GM20431 (cell line): ENCODE measurements at regions not wholly inside any gene's neighbourhood (a gene's known extent, or its start where the extent isn't known, plus 50 kb on each side); places are given as distances from the start of the nearest gene placed in this dataset.
"Not testable (repeated sequence)": the region's sequence is repeated elsewhere in the genome, so short reads cannot be mapped to it uniquely, and the experiment has no call there.

Source experiments
- in situ Hi-C: fragments of 300-500 bp; cut with MseI, MboI; formaldehyde crosslinking; loops from one replicate; pipeline ENCODE4 v1.15.0; 2020; ENCODE audit warnings: low sequenced_read_pairs; ENCODE audit not compliant: unreplicated experiment

DNA sequence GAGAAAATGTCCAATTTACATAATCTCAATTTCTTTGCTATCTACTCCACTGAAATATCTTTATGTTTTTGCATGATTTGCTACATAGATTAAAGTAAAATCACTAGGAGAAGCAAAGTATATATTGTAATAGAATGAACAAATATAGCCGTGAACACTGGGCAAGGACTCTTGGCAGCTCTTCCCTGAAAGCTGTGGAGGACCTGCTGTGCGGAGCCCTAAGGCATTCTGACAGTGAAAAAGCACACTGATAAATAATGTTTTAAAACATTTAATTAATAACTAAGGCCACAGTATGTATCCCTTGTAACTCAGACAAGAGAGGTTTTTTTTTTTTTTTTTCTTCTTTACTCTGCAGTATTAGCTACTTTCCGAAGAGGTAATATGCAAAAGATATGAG lies 256.1 kb upstream of the DPYD start:
- in situ Hi-C loops = no loop called here

DNA sequence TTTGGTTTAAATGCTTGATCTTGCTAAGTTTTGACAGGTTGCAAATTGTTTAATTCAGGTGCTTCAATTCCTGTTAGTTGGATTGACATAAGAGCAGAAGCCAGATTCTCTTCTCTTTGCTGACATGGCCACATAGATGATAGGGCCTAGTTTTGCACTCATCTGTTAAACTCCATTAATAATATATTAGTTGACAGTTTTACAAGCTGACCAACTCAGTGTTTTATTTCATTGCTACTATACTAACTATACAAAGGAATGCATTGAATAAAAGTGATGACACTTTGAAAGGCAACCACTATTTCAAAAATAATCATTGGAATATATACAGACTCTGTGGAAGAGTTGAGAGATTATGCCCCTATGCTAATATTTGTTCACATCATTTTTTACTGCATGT lies 255.6 kb upstream of the DPYD start:
- in situ Hi-C loops = no loop called here

DNA sequence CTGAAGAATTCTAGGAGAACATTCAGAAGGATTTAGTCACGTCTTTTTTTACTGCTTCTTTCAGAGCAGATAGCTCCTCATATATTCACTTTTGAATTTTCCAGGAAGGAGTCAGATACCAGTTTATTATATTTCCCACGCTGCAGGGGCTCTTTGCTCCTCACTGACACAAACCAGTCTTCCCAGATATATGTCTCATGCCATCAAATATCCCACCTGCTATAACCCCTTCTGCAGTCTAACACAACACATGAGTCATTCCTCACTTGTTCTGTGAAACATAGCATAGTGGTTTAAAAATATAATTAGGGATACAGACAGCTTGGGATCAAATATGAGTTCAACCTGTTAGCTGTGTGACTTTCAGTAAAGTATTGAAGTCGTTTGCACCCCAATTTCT lies 251.7 kb upstream of the DPYD start:
- in situ Hi-C loops = no loop called here

DNA sequence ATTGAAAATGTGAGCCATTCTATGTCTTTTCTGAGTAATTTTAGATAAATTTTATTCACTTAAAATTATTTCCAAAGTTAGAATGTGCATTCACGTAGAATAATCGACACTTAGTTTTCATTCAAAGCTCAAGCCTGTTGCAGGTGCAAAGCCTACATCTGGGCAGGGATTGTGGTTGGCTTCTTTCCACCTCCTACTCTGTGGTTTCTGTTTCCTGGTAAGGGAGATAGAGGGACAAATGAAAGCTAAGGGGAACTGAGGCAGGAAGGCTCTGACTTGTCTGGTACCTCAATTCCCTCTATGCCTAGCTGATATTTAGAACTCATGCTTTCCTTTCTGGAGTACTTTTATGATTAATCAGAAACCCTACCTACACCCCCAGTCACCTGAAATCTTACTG lies 251.2 kb upstream of the DPYD start:
- in situ Hi-C loops = no loop called here

DNA sequence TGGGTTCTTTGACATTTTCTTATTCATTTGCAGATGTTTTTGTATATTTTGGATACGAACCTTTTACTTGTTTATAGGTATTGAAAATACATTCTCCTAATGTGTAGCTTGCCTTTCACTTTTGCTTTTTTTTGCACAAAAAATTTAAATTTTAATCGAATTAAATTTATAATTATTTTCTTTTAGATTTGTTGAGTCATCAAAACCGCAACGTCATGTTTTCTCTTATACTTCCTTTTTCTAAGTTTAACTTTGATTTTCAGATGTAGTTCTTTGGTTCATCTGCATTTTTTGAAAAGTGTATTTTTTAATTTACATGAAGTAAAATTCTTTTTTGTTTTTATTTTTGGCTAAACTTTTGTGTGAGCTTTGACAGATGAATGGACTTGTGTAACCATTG lies 243.7 kb upstream of the DPYD start:
- in situ Hi-C loops = no loop called here

DNA sequence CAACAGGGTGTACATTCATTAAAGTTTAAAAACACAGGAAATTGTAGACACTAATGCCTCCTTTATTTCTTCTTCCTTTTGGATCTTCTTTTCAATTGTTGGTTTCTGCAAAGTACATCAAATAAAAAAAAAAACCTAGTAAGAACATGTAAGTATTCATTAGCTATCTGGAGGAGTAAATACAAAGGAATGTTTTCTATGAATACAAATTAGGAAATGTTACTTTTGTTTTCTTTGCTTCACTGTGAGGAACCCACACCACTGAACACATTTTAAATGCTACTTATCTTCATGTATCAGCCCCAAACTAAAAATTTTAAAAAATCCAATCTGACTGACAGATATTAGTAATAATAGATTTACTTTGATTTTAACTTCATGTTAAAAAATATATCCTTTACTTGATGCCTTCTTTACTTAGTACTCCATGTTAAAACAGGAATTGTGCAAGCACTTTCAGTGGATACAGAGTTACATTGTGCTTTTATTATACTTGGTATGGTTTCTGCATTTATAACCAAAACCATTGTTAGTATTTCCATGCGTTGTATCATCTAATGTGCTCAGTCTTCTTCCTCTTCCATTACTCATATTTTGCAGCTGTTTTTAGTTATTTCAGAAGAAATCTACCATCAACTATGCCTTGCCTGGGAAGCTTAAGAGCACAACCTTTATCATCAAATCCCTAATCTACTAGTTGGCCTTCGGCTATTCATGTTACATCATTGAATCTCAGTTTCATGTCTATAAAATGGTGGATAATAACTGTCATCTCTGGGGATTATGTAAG lies 236.9 kb upstream of the DPYD start:
- in situ Hi-C loops = no loop called here

DNA sequence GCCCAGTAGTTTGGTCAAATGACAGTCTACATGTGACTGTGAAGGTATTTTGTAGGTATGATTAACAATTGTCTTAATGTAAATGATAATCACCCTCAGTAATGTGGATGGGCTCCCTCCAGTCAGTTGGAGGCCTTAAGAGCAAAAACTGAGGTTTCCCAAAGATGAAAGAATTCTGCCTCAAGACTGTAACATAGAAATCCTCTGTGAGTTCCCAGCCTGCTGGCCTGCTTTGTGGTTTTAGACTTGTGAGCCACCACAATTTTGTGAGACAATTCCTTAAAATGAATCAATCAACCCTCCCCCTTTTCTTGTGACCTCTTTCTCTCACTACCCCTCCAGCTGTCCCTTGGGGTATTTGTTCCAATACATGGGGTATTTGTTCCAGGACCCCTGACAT lies 226.4 kb upstream of the DPYD start:
- in situ Hi-C loops = no loop called here

DNA sequence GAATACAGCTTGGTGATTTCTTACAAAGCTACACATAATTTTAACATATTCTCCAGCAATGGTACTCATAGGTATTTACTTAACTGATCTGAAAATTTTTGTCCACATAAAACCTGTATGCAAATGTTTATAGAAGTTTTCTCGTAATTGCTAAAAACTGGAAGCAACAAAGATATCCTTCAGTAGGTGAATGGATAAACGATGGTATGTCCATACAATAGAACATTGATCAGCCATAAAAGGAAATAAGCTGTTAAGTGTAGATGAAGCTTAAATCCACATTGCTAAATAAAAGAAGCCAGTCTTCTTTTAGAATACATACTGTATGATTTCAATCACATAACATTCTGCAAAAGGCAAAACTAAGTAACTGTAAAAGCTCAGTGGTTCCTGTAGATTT lies 224.8 kb upstream of the DPYD start:
- in situ Hi-C loops = no loop called here

DNA sequence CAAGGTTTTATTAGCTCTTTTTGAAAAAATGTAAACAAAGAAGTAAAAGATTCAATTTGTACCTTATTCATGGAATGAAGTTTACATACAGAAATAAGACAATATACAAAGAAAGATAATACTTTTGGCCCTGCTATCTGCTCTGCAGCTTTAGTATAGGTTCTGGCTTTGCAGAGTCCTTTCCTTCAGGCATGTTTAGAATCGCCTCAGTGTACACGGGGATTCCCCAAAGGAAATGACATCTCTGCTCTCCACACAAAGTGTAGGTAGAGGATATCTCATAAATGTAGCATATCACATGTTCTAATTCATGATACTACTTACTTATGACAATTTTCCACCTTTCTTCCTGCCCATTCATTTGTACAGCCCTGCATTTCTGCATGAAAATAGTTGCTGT lies 222.6 kb upstream of the DPYD start:
- in situ Hi-C loops = no loop called here

DNA sequence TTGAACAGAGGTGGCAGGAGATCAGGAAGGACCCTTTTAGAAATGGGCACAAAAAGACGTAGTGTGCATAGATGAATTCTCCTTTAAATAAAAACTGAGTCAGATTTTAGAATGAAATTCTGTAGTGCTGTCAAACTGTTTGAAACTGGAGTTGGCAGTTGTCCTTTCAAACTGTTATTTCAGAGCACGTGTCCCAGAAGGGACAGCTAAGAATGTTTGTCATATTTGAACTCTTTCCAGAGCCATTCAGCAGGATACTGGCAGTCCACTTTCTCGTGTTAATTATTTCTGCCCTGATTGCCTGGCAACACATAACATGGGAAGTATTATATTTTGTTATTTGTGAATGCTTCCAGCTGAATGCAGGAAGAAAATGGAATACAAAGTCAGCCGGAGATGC lies 212.3 kb upstream of the DPYD start:
- in situ Hi-C loops = no loop called here

DNA sequence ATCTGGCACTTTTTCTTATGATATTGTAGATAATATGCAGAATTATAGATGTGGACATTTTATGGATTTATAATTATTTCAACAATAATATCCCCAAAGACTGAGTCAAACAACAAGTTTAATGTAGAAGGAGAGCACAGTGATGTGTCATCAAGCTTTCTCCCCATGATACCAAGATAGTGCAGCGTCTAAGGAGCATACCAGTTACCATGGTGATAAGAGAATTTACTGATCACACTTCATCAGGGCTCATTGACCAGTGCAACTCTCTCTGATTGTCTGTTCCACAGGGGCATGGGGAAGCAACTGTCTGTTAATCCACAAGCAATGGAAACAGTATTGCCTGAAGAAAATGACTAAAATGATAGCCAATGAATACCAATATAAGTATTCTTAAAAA lies 209.6 kb upstream of the DPYD start:
- in situ Hi-C loops = no loop called here

DNA sequence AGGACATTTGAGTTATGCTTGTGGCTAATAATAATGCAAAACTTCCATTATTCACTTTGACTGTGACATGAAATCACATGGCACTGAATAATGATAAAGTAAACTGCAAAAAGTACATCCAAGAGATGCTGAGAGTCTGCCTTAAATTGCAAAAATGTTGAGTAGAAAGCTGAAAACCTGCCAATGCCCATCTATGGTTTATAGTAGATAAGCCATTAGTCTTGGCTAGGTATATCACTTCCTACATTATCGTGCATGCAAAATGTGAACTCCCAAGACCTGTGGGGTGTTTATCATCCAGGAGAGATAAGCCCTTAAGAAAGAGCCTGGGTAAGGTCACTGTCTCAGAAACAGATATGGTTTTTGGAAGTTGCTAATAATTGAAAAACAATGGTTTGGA lies 208.7 kb upstream of the DPYD start:
- in situ Hi-C loops = no loop called here

DNA sequence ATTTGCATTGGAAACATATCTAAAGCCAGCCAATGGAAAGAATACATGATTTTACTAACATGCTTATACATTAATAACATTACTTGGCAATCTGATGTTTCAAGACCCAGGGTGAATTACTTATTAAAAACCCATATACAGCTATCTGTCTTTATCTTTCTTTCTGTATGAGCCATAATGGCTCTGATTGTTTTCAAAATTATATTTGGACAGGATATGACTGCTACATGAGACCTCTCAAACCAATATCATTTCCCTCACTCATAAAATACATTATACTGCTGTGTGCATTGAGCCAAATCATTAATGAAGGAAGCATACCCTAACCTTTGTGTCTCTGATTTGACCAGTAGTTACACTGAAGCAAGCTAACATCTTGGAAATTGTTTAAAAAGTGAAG lies 205.9 kb upstream of the DPYD start:
- in situ Hi-C loops = no loop called here

DNA sequence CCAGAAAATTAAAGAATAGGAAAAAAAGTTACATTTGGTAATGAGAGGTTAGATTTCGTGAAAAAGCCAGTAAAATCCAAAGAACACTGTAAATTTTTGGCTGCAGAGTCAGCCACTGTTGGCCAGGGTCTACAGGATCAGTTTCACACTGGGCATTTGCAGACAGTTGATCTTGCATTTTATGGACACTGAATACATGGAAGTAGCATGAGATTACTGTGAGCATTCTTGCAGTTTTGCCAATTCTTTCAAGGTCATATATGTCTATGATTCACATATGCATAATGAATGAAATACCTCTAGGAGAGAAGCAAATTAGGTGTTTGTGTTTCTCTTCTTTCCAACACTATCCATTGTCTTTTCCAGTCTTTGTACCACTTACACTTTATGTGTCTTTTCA lies 200.8 kb upstream of the DPYD start:
- in situ Hi-C loops = no loop called here

DNA sequence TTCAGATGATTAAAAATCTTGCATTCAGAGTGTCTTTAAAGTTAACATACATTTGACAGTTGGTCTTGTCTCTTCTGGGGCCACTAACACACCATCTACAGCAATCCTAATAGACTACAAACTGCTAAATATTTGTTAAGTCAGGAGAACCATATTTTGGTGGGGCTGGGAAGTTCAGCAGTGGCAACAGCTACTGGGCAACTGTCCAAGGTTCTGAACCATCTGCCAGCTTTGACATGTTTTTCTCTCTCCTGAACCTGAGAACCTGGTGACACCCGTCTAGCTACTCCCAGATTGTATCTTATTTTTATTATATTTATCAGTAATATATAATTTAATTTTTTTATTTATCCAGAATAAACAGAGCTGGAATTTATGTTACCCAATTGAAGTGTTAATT lies 199.0 kb upstream of the DPYD start:
- in situ Hi-C loops = no loop called here

DNA sequence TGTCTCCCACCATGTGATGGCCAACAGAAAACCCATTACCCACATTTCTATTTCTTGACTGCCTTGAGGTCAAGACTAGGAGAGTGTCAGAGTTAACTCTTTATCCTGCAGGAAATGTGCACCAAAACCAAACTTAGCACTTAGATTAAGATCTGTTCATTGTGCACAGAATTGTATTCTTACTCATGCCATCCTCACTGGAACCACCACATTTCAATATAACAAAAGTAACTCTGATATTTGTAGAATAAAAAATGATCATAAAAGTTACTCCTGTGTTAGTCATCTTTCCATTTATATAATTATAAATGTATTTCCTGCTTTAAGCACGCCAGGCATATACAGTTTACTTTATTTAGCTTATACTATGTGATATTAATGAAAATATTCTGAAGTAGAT lies 193.0 kb upstream of the DPYD start:
- in situ Hi-C loops = no loop called here

DNA sequence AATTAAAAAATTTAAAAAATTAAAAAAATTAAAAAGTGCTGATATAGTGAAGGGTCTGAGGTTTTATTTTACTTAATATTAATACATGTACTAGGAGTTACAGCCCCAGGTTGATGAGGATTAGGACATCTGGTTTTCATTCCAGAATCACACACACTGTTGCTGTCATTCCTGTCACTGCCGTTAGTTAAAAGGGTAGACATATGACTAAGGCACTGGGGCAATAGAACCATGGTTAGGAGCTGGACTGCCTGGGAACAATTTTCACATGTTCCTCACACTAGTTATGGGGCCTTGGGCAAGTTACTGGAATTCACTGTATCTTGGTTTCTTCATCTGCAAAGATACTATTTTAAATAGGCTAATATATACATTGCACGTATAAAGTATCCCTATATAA lies 191.8 kb upstream of the DPYD start:
- in situ Hi-C loops = no loop called here

DNA sequence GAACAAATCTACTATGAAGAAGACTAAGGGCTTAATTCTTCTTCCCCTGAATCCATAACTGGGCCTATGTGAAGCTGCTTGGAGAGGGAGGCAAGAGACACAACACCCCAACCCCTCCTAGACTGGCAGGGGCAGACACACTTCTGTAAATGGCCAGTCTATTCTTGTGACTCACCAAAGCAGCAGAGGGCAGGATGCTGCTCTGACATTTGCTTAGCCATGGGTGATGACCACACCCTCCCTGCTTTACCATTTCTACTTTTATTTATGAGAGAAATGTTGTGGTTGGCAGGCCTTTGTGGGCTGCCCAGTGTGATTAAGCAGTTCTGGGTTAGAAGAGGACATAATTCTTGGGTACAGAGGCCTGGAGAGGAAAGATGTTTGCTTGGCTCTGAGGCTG lies 189.8 kb upstream of the DPYD start:
- in situ Hi-C loops = no loop called here

DNA sequence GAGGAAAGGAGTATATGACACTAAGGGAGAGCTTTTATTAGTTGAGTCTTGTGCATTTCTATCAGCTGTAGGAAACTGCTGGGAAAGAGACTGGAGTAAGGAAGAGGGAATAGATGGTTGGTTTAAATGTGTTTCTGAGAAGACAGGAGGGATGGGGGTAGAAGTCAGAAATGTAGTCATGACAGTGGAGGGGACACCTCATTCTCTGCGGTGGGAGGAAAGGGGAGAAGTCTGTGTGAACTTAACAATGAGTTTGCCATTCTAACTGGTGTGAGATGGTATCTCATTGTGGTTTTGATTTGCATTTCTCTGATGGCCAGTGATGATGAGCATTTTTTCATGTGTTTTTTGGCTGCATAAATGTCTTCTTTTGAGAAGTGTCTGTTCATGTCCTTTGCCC lies 187.5 kb upstream of the DPYD start:
- in situ Hi-C loops = not testable (repeated sequence)

DNA sequence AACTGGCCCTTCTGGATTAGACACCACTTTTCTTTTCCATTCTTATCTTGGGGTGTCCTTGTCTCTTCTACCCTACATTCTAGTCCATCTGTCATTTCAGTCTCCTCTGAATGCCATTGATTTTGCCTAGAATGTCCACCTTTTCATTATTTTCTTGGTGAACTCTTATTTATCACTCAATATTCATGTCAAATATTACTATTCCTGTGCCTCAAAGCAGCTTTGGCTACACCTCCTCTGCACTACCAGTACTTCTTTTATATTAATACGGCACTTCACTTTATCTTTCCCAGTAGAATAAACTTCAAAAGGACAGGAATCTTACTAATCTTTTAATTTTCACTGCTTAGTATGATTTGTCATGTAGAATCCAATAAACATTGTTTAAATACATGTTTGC lies 186.4 kb upstream of the DPYD start:
- in situ Hi-C loops = no loop called here

DNA sequence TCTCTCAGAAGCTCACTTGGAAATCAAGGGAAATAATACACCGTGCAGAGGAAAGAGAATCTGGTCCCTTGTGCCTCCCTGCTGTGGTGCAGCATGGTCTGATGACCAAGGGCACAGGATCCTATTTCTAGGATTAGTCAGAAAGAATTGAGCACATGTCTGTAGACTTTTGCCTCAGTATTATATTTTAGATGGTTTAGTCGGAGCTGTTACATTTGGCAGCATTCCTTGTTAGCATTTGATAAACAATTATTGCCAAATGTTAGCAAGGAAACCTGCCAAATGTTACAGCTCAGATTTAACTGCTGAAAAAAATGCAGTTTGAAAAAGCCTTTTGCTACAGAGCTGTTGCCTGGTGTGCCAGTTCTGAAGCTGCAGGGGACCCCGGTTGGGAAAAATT lies 183.5 kb upstream of the DPYD start:
- in situ Hi-C loops = no loop called here

DNA sequence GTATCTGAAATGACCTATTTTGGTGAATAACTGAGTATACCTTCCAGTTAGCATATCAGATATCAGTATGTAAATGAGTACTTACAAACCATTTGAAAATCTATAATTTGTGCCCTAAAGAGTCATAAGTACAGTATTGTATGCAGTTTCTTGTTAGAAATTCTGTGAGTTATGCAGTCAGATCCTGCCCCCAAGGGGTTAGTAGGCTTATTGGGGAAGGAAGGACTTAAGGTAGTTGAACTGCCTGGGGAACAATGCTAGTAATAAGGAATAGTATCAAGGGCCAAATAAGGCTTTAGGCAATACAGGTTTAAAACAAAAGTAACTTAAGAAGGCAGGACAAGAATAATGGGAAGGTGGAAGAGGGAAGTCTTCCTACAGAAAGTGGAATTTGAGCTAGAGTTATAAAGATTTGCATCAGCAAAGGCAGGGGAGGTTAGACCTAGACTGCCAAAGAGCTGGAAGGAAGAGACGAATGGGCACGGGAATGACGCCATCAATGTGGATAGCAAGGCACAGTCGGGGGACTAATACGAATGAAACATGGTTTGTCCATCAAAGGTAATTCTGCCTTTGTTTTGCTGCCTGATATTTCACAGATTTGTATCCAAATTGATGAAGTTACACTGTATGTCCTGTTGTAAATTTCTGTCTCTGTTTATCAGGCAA lies 182.9 kb upstream of the DPYD start:
- in situ Hi-C loops = no loop called here
